Upper lobe of right lung (tissue), 1 donor: ENCODE measurements at regions not wholly inside any gene's neighbourhood (a gene's known extent, or its start where the extent isn't known, plus 50 kb on each side); places are given as distances from the start of the nearest gene placed in this dataset.

Source experiments
- ATAC-seq: fragments of 200-7000 bp; cut with Tn5 transposase; one replicate; pipeline ENCODE4 v1.9.1; 2020; ENCODE audit warnings: mild to moderate bottlenecking, moderate library complexity
- DNase-seq: peaks from one replicate; pipeline ENCODE4 v3.0.0-alpha.2; 2020
- H3K27ac ChIP-seq: fragments of 200-600 bp; one replicate; pipeline ENCODE4 v1.8.0; 2022
- H3K27me3 ChIP-seq: fragments of 200-600 bp; one replicate; pipeline ENCODE4 v1.8.0; 2022; ENCODE audit warnings: mild to moderate bottlenecking
- H3K36me3 ChIP-seq: fragments of 200-600 bp; one replicate; pipeline ENCODE4 v1.8.0; 2022
- H3K4me1 ChIP-seq: fragments of 200-600 bp; one replicate; pipeline ENCODE4 v1.8.0; 2022
- H3K4me3 ChIP-seq: fragments of 200-600 bp; one replicate; pipeline ENCODE4 v1.8.0; 2022; ENCODE audit warnings: mild to moderate bottlenecking
- H3K9me3 ChIP-seq: fragments of 200-600 bp; one replicate; pipeline ENCODE4 v1.8.0; 2022
- intact Hi-C: fragments of 100-400 bp; cut with DNase I; formaldehyde crosslinking; loops from one replicate; pipeline ENCODE4 v1.11.0; 2022
- TF ChIP-seq, protein P1 (sequence below): fragments of 200-600 bp; IDR thresholded peaks from one replicate; pipeline ENCODE4 v1.8.0; 2022; ENCODE audit warnings: antibody characterized with exemption
- donor health status: DM: no; HTN: yes; CAD: no; lungs with severe emphysema.

DNA sequence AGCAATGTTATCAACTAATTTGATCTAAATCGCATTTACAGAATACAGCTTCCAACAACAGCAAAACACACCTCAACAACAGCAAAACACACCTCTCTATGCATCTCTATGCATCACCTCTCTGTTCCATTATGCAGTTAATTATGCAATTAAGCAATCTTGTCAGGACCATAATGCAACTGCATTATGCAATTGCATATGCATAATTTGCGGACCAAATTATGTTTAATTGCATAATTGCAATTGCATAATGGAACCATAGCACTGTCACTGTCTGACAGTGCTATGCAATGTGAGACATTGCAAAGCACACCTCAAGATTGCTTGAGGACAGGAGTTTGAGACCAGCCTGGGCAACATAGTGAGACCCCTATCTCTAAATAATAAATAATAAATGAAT lies 80.4 kb upstream of the PRSS3 start:
- Histone ChIP-seq H3K9me3 (no peaks in the 10 kb centered on the region), H3K27me3 (no peaks in the 10 kb centered on the region), H3K36me3 (no peaks in the 10 kb centered on the region), H3K4me1 (no peaks in the 10 kb centered on the region), H3K4me3 (no peak overlapping the region), H3K27ac (no peak overlapping the region)
- ATAC-seq (no peak), DNase-seq (no peak)
- TF ChIP-seq, protein P1, sequence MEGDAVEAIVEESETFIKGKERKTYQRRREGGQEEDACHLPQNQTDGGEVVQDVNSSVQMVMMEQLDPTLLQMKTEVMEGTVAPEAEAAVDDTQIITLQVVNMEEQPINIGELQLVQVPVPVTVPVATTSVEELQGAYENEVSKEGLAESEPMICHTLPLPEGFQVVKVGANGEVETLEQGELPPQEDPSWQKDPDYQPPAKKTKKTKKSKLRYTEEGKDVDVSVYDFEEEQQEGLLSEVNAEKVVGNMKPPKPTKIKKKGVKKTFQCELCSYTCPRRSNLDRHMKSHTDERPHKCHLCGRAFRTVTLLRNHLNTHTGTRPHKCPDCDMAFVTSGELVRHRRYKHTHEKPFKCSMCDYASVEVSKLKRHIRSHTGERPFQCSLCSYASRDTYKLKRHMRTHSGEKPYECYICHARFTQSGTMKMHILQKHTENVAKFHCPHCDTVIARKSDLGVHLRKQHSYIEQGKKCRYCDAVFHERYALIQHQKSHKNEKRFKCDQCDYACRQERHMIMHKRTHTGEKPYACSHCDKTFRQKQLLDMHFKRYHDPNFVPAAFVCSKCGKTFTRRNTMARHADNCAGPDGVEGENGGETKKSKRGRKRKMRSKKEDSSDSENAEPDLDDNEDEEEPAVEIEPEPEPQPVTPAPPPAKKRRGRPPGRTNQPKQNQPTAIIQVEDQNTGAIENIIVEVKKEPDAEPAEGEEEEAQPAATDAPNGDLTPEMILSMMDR = no peak
- intact Hi-C loops = no loop called here

DNA sequence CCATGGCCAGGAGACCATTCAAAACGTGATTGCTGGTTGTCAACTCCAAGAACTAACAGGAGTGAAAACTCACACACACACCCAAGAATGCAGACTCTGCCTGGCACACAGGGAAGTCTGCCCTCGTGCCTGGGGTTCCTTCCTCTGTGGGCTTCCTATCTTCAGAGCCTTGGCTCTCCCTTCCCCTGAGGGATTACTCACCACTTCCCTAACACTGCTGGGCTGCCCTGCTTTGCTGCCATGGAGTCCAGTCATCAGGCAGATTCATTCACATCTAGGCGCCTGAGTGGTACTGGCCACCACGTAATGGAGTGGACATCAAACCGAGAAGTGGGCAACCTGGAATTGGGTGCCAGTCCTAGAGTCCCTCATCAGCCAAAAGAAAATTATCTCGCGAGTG lies 76.4 kb upstream of the PRSS3 start:
- intact Hi-C loops = no loop called here
- DNase-seq (peak; percentile 66), ATAC-seq (peak; percentile 79)

DNA sequence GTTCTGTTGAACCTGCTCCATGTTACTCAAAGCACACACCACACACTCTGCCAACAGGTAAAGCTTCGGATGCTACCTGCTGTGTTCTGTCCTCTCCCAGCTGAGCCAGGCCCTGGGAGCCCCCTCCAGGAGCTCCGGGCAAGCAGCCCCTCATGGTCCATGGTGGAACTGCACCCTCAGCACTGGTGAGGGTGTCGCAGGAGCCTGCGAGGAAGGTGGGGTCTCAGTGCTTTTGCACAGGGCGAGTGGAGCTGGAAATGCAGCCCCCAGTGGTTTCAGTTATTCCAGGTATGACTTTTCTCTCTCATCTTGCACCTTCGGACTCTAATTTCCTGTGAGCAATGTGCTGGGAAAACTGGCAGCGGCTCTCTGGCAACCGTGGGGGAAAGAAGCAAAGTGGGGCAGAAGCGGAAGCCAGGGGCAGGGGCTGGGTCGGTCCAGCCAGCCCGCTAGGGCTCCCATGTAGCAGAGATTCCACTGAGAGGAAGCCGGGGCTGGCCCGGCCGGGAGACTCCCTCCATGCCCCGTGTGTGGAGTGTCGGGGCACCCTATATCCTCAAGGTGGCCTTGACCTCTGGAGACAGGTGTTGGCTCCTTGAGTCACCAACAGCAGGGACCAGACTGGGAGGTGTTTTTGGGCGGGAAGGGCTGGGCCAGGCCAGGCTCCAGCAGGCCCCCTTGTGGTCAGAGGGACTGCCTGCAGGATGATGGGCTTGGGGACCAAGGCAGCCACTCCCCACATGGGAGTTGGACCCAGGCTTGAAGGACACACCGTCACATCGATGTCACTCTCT lies 75.6 kb upstream of the PRSS3 start:
- DNase-seq = peak; percentile 63
- Histone ChIP-seq H3K27me3 (no peaks in the 10 kb centered on the region), H3K9me3 (no peaks in the 10 kb centered on the region), H3K36me3 (no peaks in the 10 kb centered on the region), H3K4me3 (no peak overlapping the region), H3K4me1 (no peaks in the 10 kb centered on the region), H3K27ac (no peak overlapping the region)
- TF ChIP-seq, protein P1 = peak; percentile 43
- peak; percentile 66 for ATAC-seq
- intact Hi-C loops = loop anchor here (5.0 kb wide), 1 partner anchor 97 kb away; no protein-coding TSS in a partner anchor

More for the DNA sequence above, 76.4 kb upstream of the PRSS3 start:
- Histone ChIP-seq H3K27ac (no peak overlapping the region), H3K9me3 (no peaks in the 10 kb centered on the region), H3K27me3 (no peaks in the 10 kb centered on the region), H3K36me3 (no peaks in the 10 kb centered on the region), H3K4me3 (no peak overlapping the region), H3K4me1 (no peaks in the 10 kb centered on the region)
- TF ChIP-seq, protein P1 = no peak

DNA sequence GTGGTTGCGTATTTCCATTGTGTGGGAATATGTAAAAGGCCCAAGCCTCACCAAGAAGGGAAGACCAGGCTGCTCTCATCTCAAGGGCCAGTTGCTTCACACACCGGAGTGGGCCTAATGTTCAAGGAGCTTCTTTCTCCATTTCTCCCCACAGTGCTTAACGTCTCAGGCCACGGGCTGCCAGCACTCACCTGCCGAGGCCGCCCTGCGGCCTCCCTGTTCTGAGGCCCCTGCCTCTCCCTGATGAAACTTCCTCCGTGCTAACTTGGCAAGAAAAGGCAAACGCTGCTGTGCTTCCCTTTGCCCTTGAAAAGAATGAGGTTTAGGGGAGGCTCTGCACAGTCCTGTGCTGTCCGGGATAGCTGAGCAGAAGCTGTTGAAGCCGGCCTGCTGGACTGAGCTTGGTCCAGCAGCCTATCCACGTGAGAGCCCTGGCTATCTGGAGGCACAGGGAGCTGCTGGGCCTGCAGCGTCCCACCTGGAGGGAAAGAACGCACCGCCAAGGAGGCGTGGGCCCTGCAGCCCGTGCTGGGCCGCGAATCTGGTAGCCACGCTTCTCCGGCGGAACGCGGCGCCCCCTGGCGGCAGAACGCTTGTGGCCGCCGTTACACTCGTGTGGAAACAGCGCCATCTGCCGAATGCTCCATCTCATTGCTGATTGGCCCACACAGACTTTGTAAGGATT lies 73.5 kb upstream of the PRSS3 start:
- ATAC-seq = peak; percentile 98
- intact Hi-C loops = loop anchor here (5.0 kb wide), 1 partner anchor 100 kb away; no protein-coding TSS in a partner anchor

DNA sequence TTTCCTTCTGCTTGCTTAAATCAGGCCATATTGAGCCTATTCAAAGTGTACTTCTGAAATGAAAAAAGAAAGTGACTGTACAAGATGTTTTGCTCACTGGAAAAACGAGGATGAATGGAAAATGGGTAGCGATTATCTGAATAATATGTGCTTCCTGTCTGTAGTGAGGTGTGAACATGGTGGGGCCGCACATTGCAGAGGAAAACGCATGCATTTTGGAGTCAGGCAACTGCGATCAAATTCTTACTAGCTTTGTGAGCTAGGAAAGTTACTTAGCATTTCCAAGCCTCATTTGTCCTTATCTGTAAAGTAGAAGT lies 73.0 kb upstream of the PRSS3 start:
- TF ChIP-seq, protein P1 = no peak

More for the DNA sequence above, 73.5 kb upstream of the PRSS3 start:
- no peaks in the 10 kb centered on the region for H3K9me3 ChIP-seq
- no peaks in the 10 kb centered on the region for H3K27me3 ChIP-seq
- no peaks in the 10 kb centered on the region for H3K4me1 ChIP-seq
- no peak overlapping the region for H3K27ac ChIP-seq
- DNase-seq = peak; percentile 91
- H3K4me3 ChIP-seq = no peak overlapping the region
- H3K36me3 ChIP-seq = no peaks in the 10 kb centered on the region
- TF ChIP-seq, protein P1 = peak; percentile 100

More for the DNA sequence above, 73.0 kb upstream of the PRSS3 start:
- no peak for ATAC-seq
- no peak overlapping the region for H3K4me3 ChIP-seq
- H3K27me3 ChIP-seq = no peaks in the 10 kb centered on the region
- intact Hi-C loops = loop anchor here (5.0 kb wide), 1 partner anchor 100 kb away; no protein-coding TSS in a partner anchor
- H3K9me3 ChIP-seq = no peaks in the 10 kb centered on the region
- no peaks in the 10 kb centered on the region for H3K4me1 ChIP-seq
- DNase-seq = no peak
- H3K27ac ChIP-seq = no peak overlapping the region
- H3K36me3 ChIP-seq = no peaks in the 10 kb centered on the region
